Endothelial cell of umbilical vein (primary cell): ENCODE measurements at regions not wholly inside any gene's neighbourhood (a gene's known extent, or its start where the extent isn't known, plus 50 kb on each side); places are given as distances from the start of the nearest gene placed in this dataset.

Experiments
- CTCF ChIP-seq, 2 donors: IDR thresholded peaks; 1 replicate in 1 of 2; 2 replicates in 1 of 2; pipeline ENCODE4 v1.5.1; 2011; ENCODE audit warnings: low read length in 2 of 2, mild to moderate bottlenecking in 2 of 2, moderate library complexity in 2 of 2, control low read depth in 1 of 2, inconsistent platforms in 1 of 2, low read depth in 1 of 2; ENCODE audit not compliant: insufficient read depth in 1 of 2; ENCODE audit errors: extremely low read depth in 1 of 2
- EZH2 ChIP-seq: IDR thresholded peaks from 2 replicates; pipeline ENCODE4 v1.6.1; 2012; ENCODE audit warnings: borderline replicate concordance, low read depth, mild to moderate bottlenecking, moderate library complexity, low read length, inconsistent platforms; ENCODE audit not compliant: severe bottlenecking
- POLR2A ChIP-seq: IDR thresholded peaks from 2 replicates; pipeline ENCODE4 v1.6.1; 2012; ENCODE audit warnings: low read depth, mild to moderate bottlenecking, control low read depth, low read length
- POLR2AphosphoS5 ChIP-seq: IDR thresholded peaks from 2 replicates; pipeline ENCODE4 v1.6.1; 2012; ENCODE audit warnings: low read depth, mild to moderate bottlenecking, control low read depth, low read length, moderate library complexity; ENCODE audit not compliant: insufficient read depth

DNA sequence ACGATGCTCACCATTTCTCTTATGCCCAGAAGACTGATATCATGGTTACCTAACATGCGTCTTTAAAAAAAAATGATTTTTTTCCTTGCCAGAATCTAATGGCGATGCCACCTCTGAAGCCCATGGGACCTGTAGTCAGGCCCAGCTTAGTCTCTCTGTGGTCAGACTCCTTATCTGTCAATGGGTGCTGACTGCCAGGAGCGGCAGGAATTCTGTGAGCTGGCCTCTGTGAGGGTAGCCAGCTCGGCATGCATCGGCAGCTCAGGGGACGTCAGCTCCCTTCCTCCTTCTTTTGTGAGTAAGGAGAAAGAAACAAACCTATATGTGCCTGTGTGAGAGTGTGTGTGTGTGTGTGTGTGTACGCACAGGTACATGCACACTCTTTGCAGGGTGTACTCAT, 49.9 kb upstream of the ZRANB1 start:
- TF ChIP-seq POLR2AphosphoS5 (no peak), CTCF (IDR thresholded peaks at IDR 0.05; ENCODE audit: extremely low read depth in 1 of 2, insufficient read depth in 1 of 2, low read depth in 1 of 2, low read length in 2 of 2) (no peak), EZH2 (no peak), POLR2A (no peak)
